HEK293 (cell line): ENCODE measurements at regions not wholly inside any gene's neighbourhood (a gene's known extent, or its start where the extent isn't known, plus 50 kb on each side); places are given as distances from the start of the nearest gene placed in this dataset.

Source experiments
- CTCF ChIP-seq: fragments of 450-650 bp; formaldehyde crosslinking; IDR thresholded peaks from 2 replicates; pipeline ENCODE4 v1.5.1; 2016; ENCODE audit warnings: missing biosample characterization, missing genetic modification characterization
- HOXD13 ChIP-seq: sonication (generic); formaldehyde crosslinking; IDR thresholded peaks from 2 replicates; pipeline ENCODE4 v1.8.0; 2022; ENCODE audit warnings: missing genetic modification reagents, borderline replicate concordance
- ZNF24 ChIP-seq: fragments of 450-650 bp; formaldehyde crosslinking; IDR thresholded peaks from 2 replicates; pipeline ENCODE4 v1.5.1; 2016; ENCODE audit warnings: missing biosample characterization, missing genetic modification characterization

GRCh38 chr2:157176602-157177001 lies 80.9 kb upstream of the GALNT5 start:
- no peak for TF ChIP-seq HOXD13 (CRISPR knock-in tag)
- no peak for TF ChIP-seq ZNF24 (tag by site-specific recombination)
- no peak for TF ChIP-seq CTCF (tag by site-specific recombination)
